Neutrophil (primary cell): ENCODE measurements at regions not wholly inside any gene's neighbourhood (a gene's known extent, or its start where the extent isn't known, plus 50 kb on each side); places are given as distances from the start of the nearest gene placed in this dataset.

Source experiments
- H3K27ac ChIP-seq: fragments of 200-600 bp; sonication (generic); 2 replicates; pipeline ENCODE4 v1.5.1; 2016; ENCODE audit warnings: mild to moderate bottlenecking, moderate library complexity
- H3K27me3 ChIP-seq: fragments of 200-600 bp; sonication (generic); 2 replicates; pipeline ENCODE4 v1.6.0; 2016; ENCODE audit warnings: mild to moderate bottlenecking
- H3K36me3 ChIP-seq: fragments of 200-600 bp; sonication (generic); 2 replicates; pipeline ENCODE4 v1.5.1; 2017
- H3K4me1 ChIP-seq, 2 experiments: fragments of 200-600 bp in 1 of 2; sonication (generic) in 1 of 2; 1 replicate in 1 of 2; 2 replicates in 1 of 2; pipeline versions ENCODE4 v1.5.1 to v1.6.1; 2013 to 2016; ENCODE audit warnings: low read depth in 1 of 2, low read length in 1 of 2, mild to moderate bottlenecking in 1 of 2, moderate library complexity in 1 of 2; ENCODE audit not compliant: control insufficient read depth in 1 of 2, insufficient read depth in 1 of 2
- H3K4me3 ChIP-seq, 2 experiments: fragments of 200-600 bp in 1 of 2; sonication (generic) in 1 of 2; 1 replicate in 1 of 2; 2 replicates in 1 of 2; pipeline ENCODE4 v1.5.1; 2013 to 2016; ENCODE audit warnings: low read depth in 1 of 2, low read length in 1 of 2, mild to moderate bottlenecking in 1 of 2, moderate library complexity in 1 of 2
- H3K9me3 ChIP-seq: fragments of 200-600 bp; sonication (generic); 2 replicates; pipeline ENCODE4 v1.5.1; 2016
- CTCF ChIP-seq: fragments of 200-600 bp; sonication (generic); IDR thresholded peaks from 2 replicates; pipeline ENCODE4 v1.5.1; 2016; ENCODE audit warnings: antibody characterized with exemption

GRCh38 chr3:18830087-18830486 lies 318.2 kb upstream of the KCNH8 start:
- Histone ChIP-seq H3K27me3 (no peaks in the 10 kb centered on the region), H3K4me1 (no peaks in the 10 kb centered on the region), H3K36me3 (no peaks in the 10 kb centered on the region), H3K27ac (no peak overlapping the region), H3K4me3 (no peak overlapping the region), H3K9me3 (no peaks in the 10 kb centered on the region)
- no peak for TF ChIP-seq CTCF

DNA sequence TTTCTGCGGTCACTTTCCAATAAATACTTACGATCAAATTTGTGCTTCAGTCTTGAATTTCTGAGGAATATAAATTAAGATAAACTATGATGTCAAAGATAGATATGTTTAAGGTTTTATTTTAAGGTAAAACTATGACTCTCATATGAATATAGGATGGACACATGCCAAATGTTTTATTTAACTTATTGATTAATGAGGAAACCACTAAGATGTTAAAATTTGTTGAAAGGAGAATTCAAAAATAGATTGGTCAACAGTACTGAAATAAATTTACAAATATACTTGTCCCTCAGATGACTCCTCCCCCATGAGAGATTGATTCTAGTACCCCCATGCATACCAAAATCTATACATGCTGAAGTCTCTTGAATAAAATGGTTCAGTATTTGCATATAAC lies 319.7 kb upstream of the KCNH8 start:
- no peaks in the 10 kb centered on the region for H3K9me3 ChIP-seq
- H3K4me3 ChIP-seq: no peak overlapping the region
- no peaks in the 10 kb centered on the region for H3K27me3 ChIP-seq
- no peak overlapping the region for H3K27ac ChIP-seq
- H3K4me1 ChIP-seq: no peaks in the 10 kb centered on the region
- no peaks in the 10 kb centered on the region for H3K36me3 ChIP-seq
- TF ChIP-seq CTCF: no peak

GRCh38 chr3:18827664-18828063 lies 320.6 kb upstream of the KCNH8 start:
- Histone ChIP-seq H3K4me3 (no peak overlapping the region), H3K27ac (no peak overlapping the region), H3K27me3 (no peaks in the 10 kb centered on the region), H3K4me1 (no peaks in the 10 kb centered on the region), H3K9me3 (no peaks in the 10 kb centered on the region), H3K36me3 (no peaks in the 10 kb centered on the region)
- no peak for TF ChIP-seq CTCF

DNA sequence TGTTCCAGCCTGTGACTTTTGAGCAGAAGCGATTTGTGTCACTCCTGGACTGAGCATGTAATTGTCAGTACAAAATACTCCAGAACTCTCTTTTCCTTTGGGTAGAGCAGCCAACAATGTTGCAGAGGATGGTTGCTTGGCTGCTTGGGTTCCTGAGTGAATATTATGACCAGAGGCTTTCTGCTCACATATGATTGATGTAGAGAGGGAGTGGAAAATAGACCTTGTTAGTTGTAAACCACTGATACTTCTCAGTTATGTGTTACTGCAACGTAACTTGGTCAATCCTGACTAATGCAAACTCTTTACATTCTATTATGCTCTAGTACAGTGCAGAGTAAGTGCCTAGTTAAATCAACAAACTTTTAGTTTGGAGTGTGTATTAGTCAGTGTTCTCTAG lies 322.6 kb upstream of the KCNH8 start:
- Histone ChIP-seq H3K36me3 (no peaks in the 10 kb centered on the region), H3K9me3 (no peaks in the 10 kb centered on the region), H3K27ac (no peak overlapping the region), H3K4me3 (no peak overlapping the region), H3K4me1 (no peaks in the 10 kb centered on the region), H3K27me3 (no peaks in the 10 kb centered on the region)
- no peak for TF ChIP-seq CTCF

DNA sequence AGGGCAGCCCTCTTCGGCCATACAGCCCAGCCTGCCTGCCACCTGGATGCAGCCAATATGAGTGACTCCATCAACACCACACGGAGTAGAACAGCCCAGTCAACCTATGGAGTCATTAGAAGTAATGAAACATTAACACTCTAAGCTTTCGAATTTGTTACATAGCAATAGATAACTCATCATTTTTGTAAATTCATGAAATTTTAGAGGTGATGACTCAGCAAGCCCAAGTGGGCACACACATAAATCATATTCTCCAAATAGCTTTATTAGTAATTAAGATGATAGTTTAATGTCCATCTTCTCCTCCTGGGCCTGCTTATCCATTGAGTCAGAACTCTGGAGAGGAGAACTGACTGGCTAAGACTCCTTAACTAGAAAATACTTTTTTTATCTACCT lies 335.0 kb upstream of the KCNH8 start:
- H3K36me3 ChIP-seq: no peaks in the 10 kb centered on the region
- no peaks in the 10 kb centered on the region for H3K4me1 ChIP-seq
- no peak for TF ChIP-seq CTCF
- no peaks in the 10 kb centered on the region for H3K9me3 ChIP-seq
- H3K4me3 ChIP-seq: no peak overlapping the region
- no peaks in the 10 kb centered on the region for H3K27me3 ChIP-seq
- H3K27ac ChIP-seq: no peak overlapping the region

DNA sequence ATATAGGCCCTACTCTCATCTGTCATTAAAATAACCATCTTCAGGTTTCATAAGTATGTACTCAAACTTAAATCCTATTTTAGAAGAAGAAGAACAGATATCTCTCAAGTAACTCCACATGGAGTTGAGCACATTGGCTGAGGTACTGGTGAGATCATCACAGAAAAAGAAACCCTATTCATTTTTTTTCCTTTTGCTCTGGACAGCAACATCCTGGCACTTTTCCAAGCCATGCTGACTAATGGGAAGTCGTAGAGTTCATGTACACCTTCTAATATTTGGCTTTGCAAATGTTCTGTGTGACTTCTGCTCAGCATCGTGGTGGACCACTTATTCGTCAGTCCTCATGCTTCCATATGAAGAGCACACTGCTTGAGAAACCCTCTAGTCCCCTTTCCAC lies 336.0 kb upstream of the KCNH8 start:
- Histone ChIP-seq H3K4me1 (no peaks in the 10 kb centered on the region), H3K4me3 (no peak overlapping the region), H3K27ac (no peak overlapping the region), H3K9me3 (no peaks in the 10 kb centered on the region), H3K36me3 (no peaks in the 10 kb centered on the region), H3K27me3 (no peaks in the 10 kb centered on the region)
- TF ChIP-seq CTCF: no peak
